Right ventricle myocardium superior (tissue), 1 donor: ENCODE measurements at regions not wholly inside any gene's neighbourhood (a gene's known extent, or its start where the extent isn't known, plus 50 kb on each side); places are given as distances from the start of the nearest gene placed in this dataset.

Experiments
- ATAC-seq: fragments of 200-7000 bp; cut with Tn5 transposase; one replicate; pipeline ENCODE4 v1.9.1; 2020; ENCODE audit warnings: mild to moderate bottlenecking; ENCODE audit not compliant: poor library complexity
- DNase-seq: peaks from one replicate; pipeline ENCODE4 v3.0.0-alpha.2; 2020
- intact Hi-C: fragments of 100-400 bp; cut with DNase I; formaldehyde crosslinking; loops from one replicate; pipeline ENCODE4 v1.11.2; 2022
- donor health status: DM: no; HTN: yes; CAD: no; lungs with severe emphysema.

DNA sequence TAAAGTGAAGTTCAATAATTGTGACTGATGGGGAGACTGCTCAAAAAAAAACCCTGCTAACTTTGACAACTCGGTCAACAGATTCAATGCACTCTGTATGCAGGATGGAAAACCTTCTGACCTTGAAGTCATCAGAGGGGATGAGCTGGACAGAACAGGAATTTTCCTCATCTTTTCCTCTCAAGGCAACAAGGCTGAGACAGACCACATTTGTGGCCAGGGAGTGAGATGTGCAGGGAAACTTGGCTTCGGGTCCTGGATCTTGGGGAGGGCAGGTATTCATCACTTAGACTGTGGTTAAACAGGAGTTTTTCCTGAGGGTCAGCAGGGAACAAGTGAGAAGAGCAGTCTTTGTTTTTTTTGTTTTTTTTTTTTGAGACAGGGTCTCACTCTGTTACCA lies 100.6 kb downstream of the BAMBI start:
- intact Hi-C loops: no loop called here
- no peak for ATAC-seq
- DNase-seq: no peak

DNA sequence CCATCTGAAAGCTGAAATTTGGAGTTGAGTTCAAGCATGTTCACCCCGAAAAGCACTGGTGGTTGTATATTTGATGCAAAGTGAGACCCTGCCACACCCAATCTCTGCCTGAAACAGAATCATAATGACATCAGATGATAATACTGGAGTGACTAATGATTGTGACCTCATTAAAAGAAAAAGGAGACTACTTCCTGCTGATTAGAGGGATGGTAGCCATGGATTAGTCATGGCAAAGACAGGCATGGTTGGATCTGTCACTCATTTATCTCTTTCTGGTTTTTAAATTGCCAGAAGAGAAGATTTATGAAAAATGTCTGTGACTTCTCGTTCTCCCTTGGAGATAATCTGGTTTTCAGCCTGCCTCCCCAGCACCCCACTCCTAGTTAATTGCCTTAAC lies 101.2 kb downstream of the BAMBI start:
- ATAC-seq: no peak
- intact Hi-C loops: no loop called here
- DNase-seq: no peak

DNA sequence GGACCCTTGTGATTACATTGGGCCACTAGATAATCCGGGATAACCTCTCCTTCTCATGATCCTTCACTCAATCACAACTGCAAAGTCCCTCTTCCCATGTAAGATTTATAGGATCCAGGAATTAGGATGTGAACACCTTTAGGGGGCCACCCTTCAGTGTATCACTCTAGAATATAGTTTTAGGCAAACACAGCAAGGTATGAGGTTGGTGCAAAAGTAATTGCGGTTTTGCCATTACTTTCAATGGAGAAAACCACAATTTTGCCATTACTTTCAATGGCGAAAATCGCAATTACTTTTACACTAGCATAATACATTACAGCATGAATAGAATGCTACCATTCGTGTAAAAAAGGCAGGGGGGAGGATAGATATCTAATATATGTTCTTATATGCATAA lies 104.0 kb downstream of the BAMBI start:
- intact Hi-C loops: no loop called here
- no peak for DNase-seq
- no peak for ATAC-seq

DNA sequence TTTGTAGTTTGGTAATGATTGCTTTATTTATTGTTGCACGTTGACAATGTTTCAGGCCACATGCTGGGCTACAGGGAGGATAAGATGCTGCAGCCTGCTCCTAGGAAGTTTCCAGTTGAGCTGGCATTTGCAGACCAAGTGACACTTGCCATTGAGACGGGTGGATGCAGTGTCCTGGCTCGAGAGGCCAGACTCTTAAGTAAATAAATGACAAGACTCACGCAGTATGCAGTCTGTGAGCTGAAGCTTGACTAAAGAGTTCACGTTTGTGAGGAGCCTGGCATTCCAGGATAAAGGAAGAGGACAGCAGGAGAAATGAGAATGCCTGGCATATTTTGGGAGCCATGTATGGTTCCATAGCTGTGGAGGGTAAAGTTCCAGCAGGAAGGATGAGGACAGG lies 105.8 kb downstream of the BAMBI start:
- no peak for ATAC-seq
- intact Hi-C loops: no loop called here
- no peak for DNase-seq

DNA sequence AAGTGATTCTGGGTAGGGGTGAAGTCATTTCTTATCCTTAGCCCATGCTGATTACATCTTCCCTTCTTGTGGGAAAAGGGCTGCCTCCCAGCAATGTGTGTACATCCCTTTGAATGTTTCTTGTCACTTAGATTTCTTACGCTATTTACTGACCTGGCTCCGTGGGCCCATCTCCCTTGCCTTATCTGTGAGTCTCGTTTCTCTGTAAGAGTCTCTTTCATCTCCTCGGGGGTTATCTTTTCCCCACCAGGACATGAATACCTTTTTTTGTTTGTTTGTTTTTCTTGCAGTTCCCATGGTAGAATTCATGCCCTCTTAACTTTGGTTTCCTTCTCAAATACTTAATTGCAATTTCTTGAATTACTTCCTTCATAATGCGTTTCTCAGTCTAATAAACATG lies 107.7 kb downstream of the BAMBI start:
- intact Hi-C loops: no loop called here
- no peak for ATAC-seq
- no peak for DNase-seq

DNA sequence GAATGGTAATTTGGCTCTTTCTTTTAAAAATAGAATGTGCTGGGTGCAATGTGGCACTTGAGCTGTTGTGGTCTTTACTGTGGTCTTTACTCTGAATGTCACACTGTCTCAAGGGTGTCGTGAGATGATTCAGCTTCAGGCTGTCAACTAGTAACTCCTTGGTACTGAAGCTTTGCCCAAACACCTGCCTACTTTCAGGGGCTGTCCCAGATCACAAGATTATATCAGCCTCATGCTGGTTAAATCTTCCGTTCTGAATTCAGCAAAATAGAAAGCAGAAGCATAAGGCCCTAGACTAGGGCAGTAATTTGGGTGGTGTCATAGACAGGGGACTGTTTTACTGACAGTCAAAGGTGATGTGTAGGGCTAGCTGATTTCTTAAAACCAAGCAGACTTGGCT lies 110.9 kb downstream of the BAMBI start:
- intact Hi-C loops: no loop called here
- no peak for DNase-seq
- ATAC-seq: no peak

DNA sequence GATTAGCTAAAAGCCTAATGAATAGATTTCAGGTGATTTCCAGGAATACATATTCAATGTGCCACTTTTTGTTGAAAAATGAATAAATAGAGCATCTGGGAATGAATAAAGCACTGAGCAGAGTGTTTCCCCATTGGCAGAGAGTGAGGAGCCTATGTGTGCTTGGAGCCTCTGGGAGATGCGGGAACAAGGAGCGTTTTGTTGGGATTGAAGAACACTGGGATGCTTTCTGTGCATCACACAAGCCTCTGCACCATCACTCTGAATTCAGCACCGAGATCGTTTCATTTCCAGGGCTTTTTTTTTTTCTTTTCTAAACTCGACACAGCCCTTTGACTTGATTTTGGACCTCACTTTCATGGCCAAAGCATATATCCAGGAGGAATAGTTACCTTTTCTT lies 111.4 kb downstream of the BAMBI start:
- intact Hi-C loops: no loop called here
- ATAC-seq: no peak
- DNase-seq: no peak

DNA sequence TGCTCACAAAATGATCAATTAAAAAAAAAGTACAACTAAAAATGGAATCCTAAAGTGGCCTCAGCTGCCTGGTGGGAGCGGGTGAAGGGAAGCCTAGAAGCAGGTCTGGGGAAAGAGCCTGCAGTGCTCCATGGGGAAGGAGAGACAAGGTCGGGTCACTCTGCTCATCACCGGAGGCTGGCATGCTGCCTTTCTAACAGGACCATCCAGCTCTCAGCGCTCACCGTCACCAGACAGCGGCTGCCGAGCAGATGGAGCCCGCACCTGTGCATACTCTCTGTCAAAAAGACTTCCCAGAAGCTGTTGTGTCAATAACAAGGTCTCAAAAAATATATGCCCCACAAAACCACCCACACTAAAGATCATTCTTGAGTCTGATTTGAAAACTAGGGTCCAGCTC lies 112.8 kb downstream of the BAMBI start:
- intact Hi-C loops: no loop called here
- ATAC-seq (no peak), DNase-seq (no peak)

DNA sequence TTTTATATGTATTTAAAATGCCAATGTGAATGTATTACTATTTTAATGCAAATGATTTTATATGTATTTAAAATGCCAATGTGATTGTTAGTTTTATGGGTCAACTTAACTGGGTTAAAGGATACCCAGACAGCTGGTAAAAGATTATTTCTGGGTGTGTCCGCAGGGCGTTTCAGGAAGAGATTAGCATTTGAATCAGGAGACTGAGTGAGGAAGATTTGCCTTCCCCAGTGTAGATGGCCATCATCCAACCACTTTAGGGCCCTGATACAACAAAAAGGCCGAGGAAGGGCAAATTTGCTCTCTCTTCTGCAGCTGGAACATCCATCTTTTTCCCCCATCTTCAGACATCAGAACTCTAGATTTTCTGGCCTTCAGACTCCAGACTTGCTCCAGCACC lies 116.2 kb downstream of the BAMBI start:
- no peak for ATAC-seq
- intact Hi-C loops: no loop called here
- no peak for DNase-seq

DNA sequence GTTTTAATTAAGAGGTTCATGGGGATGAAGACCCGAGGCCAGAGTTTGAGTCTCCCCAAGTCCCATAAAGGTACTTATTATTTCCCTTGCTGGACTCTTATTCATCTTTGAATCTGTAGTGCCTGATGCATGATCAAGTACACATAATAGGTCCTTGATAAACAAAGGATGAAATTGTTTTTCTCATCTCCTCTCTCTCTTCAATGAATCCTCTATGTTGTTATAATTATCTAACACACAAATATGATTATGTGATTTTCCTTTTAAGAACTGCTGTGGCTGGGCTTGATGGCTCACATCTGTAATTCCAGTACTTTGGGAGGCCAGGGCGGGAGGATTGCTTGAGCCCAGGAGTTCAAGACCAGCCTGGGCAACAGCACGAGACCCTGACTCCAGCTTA lies 117.7 kb downstream of the BAMBI start:
- intact Hi-C loops: no loop called here
- DNase-seq (no peak), ATAC-seq (no peak)

DNA sequence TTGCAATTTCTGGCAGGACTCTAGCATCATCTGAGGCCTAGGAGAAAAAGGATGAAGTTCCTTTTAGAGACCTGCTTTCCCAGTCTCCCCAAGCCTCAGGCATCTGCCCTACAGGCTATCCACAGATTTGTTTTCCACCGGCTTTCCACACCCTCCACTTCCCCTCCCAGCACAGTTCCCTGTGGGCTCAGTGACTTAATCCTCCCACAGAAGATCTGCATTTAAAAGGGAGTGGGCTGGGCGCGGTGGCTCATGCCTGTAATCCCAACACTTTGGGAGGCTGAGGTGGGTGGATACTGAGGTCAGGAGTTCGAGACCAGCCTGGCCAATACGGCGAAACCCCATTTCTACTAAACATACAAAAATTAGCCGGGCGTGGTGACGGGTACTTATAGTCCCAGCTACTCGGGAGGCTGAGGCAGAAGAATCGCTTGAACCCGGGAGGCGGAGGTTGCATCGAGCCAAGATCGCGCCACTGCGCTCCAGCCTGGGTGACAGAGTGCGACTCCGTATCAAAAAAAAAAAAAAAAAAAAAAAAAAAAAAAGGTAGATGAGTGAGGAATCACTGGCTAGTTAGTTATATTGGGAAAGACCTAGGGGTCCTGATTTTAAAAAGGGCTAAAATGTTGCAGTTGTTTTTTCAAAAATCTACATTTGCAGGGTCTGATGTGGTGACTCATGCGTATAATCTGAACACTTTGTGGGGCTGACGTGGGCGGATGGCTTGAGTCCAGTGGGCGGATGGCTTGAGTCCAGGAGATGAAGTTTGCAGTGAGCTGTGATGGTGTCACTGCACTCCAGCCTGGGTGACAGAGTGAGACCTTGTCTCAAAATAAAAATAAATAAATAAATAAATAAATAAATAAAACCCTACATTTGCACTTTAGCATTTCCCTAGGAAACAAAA lies 119.5 kb downstream of the BAMBI start:
- ATAC-seq: peak; percentile 95
- intact Hi-C loops: no loop called here
- DNase-seq: peak; percentile 83

DNA sequence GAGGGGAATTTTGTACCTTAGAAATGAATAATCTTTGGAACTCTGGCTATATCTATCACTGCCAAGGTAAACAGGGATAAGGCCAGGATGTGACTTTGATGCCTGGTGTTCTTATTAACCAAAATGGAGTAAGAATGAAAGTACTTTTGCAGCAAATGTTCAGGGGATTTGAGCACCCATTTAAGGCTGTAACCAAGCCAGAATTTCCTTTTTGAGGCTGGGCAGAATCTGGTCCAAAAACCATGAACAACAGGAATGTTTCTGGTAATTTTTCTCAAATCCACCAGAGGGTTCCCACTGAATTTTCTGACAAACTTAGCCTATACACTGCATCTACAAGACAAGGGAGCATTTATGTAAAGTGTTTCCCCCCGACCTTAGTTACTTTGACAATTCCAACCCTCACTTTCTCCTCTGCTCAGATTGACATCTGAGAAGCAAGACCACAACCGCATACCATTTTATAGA lies 120.6 kb downstream of the BAMBI start:
- no peak for DNase-seq
- intact Hi-C loops: no loop called here
- ATAC-seq: peak; percentile 45

DNA sequence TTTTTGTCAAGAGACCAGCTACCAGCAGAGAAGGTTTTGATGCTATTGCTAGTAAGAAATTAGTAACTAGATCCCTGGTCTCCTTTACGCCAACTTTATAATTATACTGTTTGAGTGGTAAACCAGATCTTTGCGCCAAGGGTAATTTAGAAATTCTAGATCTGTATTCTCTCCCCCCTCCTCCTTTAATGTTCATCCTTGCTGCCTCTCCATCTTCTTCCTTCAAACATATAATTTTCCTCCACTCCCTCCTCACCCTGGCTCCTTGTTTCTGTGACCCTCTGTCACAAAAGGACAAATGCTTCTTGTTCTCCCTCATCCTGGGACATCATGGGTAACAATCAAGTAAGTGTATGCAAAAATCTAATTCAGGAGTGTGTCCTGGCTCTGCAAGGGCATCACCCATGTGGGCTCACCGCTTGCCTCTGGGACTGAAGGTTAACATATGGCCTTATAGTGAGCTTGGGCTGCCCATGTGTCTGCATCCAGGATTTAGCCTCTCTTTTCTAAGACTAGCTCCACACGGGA lies 121.2 kb downstream of the BAMBI start:
- ATAC-seq (no peak), DNase-seq (no peak)
- intact Hi-C loops: no loop called here

DNA sequence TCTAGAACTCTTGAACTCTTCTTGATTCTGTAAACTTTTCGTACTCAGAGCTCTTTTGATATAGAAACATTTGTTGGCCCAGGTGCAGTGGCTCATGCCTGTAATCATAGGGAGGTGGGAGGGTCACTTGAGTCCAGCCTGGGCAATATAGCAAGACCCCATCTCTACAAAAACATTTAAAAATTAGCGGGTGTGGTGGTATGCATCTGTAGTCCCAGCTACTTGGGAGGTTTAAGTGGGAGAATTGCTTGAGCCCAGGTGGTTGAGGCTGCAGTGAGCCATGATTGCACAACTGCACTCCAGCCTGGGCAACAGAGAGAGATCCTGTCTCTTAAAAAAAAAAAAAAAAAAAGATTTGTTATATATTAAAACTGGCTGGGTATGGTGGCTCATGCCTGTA lies 121.6 kb downstream of the BAMBI start:
- intact Hi-C loops: no loop called here
- ATAC-seq (no peak), DNase-seq (no peak)

DNA sequence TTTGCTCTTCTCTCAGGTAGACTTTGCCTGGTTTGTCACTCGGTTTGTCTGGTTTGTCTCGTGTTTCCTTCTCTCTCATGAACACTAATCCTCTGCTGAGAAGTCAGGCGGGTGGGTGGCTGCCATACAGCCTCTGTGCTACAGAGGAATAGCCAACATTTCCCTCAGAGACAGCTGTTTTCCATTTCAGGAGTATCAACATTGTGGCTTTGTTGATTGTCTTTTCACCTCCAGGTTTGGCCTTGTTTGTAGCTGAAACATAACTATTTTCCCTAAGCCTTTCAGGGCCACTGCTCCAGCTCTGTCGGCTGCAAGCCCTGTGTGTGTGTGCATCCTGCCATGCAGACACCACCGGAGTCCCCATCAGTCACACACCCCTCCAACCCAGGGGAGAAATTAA lies 122.8 kb downstream of the BAMBI start:
- DNase-seq (no peak), ATAC-seq (no peak)
- intact Hi-C loops: loop anchor here (10.0 kb wide), 1 partner anchor 115 kb away; no protein-coding TSS in a partner anchor

DNA sequence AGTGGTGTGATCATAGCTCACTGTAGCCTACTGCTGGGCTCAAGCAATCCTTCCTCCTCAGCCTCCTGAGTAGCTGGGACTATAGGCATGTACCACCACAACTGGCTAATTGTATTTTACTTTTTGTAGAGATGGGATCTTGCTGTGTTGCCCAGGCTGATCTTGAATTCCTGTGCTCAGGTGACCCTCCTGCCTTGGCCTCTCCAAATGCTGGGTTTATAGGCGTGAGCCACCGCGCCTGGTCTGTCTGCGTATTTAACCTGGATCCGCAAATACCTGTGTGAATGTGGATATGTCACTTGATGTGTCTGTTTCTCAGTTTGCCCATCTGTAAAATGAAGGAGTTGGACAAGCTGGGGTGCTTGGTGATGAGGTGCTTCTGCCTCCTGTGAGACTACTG lies 123.9 kb downstream of the BAMBI start:
- no peak for ATAC-seq
- intact Hi-C loops: loop anchor here (10.0 kb wide), 1 partner anchor 116 kb away; no protein-coding TSS in a partner anchor
- DNase-seq: no peak

DNA sequence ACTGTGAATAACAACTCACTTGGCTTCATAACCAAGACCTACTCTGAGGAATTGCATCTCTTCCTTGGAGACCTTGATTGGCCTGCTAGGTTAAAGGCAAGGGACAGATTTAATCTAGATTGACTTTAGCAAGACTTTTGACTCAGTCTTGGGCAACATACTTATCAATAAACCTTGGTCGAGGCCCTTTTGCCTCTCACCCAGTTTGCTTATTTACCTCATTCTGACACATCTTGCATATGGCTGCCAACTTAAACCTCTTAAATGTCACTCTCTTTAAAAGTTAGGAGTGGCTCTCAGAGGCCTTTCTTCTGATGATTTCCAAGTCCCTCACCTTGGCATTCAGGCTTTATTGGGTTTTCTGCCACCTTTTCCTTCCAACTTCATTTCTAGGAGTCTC lies 124.5 kb downstream of the BAMBI start:
- DNase-seq: no peak
- ATAC-seq: no peak
- intact Hi-C loops: loop anchor here (10.0 kb wide), 1 partner anchor 117 kb away; no protein-coding TSS in a partner anchor

DNA sequence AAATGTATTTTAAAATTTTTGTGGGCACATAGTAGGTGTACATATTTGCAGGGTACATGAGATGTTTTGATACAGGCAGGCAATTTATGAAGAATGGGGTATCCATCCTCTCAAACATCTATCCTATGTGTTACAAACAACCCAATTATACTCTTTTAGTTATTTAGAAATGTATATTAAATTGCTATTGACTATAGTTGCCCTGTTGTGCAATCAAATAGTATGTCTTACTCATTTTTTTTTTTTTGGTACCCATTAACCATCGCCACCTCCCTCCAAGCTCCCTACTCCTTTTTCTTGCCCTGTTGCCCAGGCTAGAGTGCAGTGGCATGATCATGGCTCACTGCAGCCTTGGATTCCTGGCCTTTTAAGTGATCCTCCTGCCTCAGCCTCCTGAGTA lies 128.1 kb downstream of the BAMBI start:
- DNase-seq: no peak
- ATAC-seq: no peak
- intact Hi-C loops: loop anchor here (10.0 kb wide), 1 partner anchor 121 kb away; no protein-coding TSS in a partner anchor

DNA sequence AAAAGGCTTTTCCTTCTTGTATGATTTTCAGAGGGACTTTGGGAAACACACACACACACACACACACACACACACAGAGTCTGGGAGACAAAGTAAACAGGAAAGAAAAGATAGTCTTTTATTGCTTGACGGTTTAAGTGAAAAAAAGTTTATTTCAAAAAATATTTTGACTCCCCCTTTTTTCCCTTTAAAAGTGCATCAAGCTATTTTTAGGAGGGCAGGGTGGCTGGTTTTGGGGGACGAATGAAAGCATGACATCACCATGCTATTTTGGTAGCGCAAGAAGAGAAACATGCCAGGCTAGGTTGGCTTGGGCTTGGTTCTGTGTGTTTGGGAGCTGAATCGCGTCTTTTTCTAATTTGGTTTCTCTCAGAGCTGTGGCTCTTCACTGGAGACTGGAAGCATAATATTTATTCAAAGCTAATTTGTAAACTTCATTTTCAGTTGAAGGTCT lies 129.2 kb downstream of the BAMBI start:
- DNase-seq: no peak
- intact Hi-C loops: loop anchor here (10.0 kb wide), 1 partner anchor 122 kb away; no protein-coding TSS in a partner anchor
- peak; percentile 76 for ATAC-seq
